ENCODE measurements at regions not wholly inside any gene's neighbourhood (a gene's known extent, or its start where the extent isn't known, plus 50 kb on each side); places are given as distances from the start of the nearest gene placed in this dataset.

DNA sequence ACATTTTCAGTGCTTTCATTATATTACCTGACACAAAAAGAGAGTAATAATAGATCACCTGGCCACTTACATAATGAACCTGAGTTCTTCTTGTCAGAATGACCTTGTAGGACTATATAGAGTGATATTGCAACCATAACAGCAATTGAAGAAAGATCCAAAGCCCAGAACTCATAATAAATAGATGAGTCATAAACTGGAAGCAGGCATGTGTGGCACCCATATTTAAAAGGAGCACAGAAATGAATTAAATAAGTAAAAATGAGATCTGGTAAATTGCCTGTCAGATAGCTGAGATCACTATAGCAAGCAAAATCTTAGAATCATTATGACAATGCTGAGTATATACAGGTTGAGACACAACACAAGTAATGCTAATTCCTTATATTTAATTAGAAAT, 331.8 kb downstream of the AASDHPPT start (continued):
- no peak for TF ChIP-seq ZNF318 (IDR thresholded peaks at IDR 0.05; ENCODE audit: borderline replicate concordance in 1 of 2, low read depth in 1 of 2)
- no peak for TF ChIP-seq ATF6 (CRISPR knock-in tag; IDR thresholded peaks at IDR 0.05)
- no peak for TF ChIP-seq ZNF134 (CRISPR knock-in tag; conservative IDR thresholded peaks at IDR 0.05)
- TF ChIP-seq, protein P1, sequence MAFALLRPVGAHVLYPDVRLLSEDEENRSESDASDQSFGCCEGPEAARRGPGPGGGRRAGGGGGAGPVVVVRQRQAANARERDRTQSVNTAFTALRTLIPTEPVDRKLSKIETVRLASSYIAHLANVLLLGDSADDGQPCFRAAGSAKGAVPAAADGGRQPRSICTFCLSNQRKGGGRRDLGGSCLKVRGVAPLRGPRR (CRISPR knock-in tag; IDR thresholded peaks at IDR 0.05), result no peak
- TF ChIP-seq BRCA1 (IDR thresholded peaks at IDR 0.05), result no peak
- TF ChIP-seq BRCA1 (CRISPR knock-in tag; IDR thresholded peaks at IDR 0.05), result no peak
- no peak for TF ChIP-seq SAFB2 (IDR thresholded peaks at IDR 0.05; ENCODE audit: borderline replicate concordance, low read depth, low read length, severe bottlenecking)
- TF ChIP-seq, protein P2, sequence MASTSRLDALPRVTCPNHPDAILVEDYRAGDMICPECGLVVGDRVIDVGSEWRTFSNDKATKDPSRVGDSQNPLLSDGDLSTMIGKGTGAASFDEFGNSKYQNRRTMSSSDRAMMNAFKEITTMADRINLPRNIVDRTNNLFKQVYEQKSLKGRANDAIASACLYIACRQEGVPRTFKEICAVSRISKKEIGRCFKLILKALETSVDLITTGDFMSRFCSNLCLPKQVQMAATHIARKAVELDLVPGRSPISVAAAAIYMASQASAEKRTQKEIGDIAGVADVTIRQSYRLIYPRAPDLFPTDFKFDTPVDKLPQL (IDR thresholded peaks at IDR 0.05; ENCODE audit: extremely low read depth, insufficient read length), result no peak

Data from K562 (cell line).